ENCODE measurements at regions not wholly inside any gene's neighbourhood (a gene's known extent, or its start where the extent isn't known, plus 50 kb on each side); places are given as distances from the start of the nearest gene placed in this dataset.

DNA sequence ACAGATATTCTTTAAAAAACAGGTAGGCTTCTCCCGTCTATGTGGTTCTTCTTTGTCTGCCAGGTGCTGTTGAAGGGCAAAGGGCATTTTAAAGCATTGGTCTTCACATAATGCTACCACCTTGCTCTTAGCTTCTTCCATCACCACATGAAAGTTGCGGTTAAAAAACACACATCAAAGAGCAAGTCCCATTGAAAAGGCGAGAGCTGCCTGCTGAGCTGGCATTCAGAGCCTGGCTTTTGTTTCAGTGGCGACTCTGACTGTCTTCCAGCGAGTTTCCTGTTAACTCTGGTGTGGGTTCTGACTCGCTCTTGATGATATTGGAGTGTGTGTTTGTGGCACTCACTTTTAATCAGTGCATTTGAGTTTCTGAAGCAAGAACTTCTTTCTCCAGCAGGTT is 624.9 kb upstream of the FANCL start:
- TF ChIP-seq CTCF (IDR thresholded peaks at IDR 0.05) = no peak
- H3K4me3 ChIP-seq = no peak overlapping the region
- no peak for DNase-seq
- no peaks in the 10 kb centered on the region for H3K9me3 ChIP-seq
- no peaks in the 10 kb centered on the region for H3K27me3 ChIP-seq
- H3K36me3 ChIP-seq = no peaks in the 10 kb centered on the region
- intact Hi-C loops (cut with DNase I) = no loop called here
- H3K4me1 ChIP-seq = no peaks in the 10 kb centered on the region
- no peak overlapping the region for H3K9ac ChIP-seq (ENCODE audit: low read depth in 2 of 2, low read length in 2 of 2)
- H3K27ac ChIP-seq = no peak overlapping the region

DNA sequence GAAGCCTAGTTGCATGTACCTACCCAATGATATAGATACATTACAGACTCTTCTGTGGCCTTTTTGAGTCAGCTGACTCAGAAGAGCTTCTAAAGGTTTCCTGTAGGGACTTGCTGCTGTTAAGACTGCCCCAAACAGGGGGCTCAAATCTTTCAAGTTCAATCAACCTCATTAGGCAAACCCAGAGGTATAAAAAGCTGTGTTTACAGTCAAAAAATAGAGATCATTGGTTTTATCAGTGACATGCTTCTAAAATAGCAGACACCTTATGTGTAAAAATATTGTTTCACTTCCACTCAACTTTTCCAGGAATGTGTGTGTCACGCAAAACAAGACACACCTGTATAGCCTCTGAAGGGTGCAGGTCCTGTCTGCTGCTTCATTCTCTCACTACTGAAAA is 624.3 kb upstream of the FANCL start:
- no peak for TF ChIP-seq CTCF (IDR thresholded peaks at IDR 0.05)

DNA sequence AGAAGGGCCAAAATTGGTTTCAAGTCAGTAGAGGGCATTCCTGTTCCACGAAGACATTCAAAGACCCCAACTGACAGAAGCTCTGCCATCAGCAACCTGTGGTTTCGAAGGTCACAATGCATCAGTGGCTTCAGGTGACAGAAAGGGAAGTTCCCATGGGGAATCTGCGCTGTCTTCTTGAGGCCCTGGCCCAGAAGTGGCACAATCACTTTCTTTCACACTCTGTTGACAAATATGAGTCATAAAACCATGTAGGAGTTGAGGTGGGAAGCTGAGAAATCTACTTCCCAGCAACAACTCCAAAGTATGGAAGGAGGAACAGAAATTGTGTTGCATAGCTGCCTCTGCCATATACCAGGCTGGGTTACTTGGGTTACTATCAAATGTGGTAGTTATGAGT is 621.1 kb upstream of the FANCL start:
- H3K27ac ChIP-seq = no peak overlapping the region
- no peak for TF ChIP-seq CTCF (IDR thresholded peaks at IDR 0.05)
- no peaks in the 10 kb centered on the region for H3K9me3 ChIP-seq
- DNase-seq = no peak
- H3K9ac ChIP-seq (ENCODE audit: low read depth in 2 of 2, low read length in 2 of 2) = no peak overlapping the region
- no peaks in the 10 kb centered on the region for H3K4me1 ChIP-seq
- intact Hi-C loops (cut with DNase I) = no loop called here
- no peak overlapping the region for H3K4me3 ChIP-seq
- no peaks in the 10 kb centered on the region for H3K36me3 ChIP-seq
- H3K27me3 ChIP-seq = no peaks in the 10 kb centered on the region

More for the DNA sequence above, 624.3 kb upstream of the FANCL start:
- Histone ChIP-seq H3K27me3 (no peaks in the 10 kb centered on the region), H3K27ac (no peak overlapping the region), H3K4me1 (no peaks in the 10 kb centered on the region), H3K4me3 (no peak overlapping the region), H3K9ac (ENCODE audit: low read depth in 2 of 2, low read length in 2 of 2) (no peak overlapping the region), H3K36me3 (no peaks in the 10 kb centered on the region), H3K9me3 (no peaks in the 10 kb centered on the region)
- intact Hi-C loops (cut with DNase I) = no loop called here
- no peak for DNase-seq

GRCh38 chr2:58860586-58860985 is 619.5 kb upstream of the FANCL start:
- Histone ChIP-seq H3K27ac (no peak overlapping the region), H3K27me3 (no peaks in the 10 kb centered on the region), H3K36me3 (no peaks in the 10 kb centered on the region), H3K4me3 (no peak overlapping the region), H3K9me3 (no peaks in the 10 kb centered on the region), H3K9ac (ENCODE audit: low read depth in 2 of 2, low read length in 2 of 2) (no peak overlapping the region), H3K4me1 (no peaks in the 10 kb centered on the region)
- intact Hi-C loops (cut with DNase I) = no loop called here
- DNase-seq = no peak
- no peak for TF ChIP-seq CTCF (IDR thresholded peaks at IDR 0.05)

DNA sequence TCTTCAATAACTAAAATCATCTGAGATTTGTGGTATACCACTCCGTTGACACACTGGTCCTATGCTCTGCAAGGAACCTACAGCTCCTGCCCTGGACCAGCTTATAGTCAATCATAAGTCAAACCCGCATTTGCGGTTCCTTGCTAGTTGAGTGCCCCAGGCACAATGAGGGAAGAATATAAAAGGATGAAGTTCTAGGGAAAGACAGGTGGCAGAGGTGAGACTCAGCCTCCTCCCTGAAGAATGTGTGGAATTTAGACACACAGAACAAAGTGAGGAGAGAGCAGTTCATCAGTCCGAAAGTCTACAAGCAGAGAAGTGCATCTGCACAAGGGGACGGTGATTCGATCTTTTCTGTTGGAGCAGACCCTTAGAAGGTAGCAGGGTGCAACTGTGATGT is 615.0 kb upstream of the FANCL start:
- Histone ChIP-seq H3K4me1 (no peaks in the 10 kb centered on the region), H3K27ac (no peak overlapping the region), H3K9me3 (no peaks in the 10 kb centered on the region), H3K36me3 (no peaks in the 10 kb centered on the region), H3K4me3 (no peak overlapping the region), H3K9ac (ENCODE audit: low read depth in 2 of 2, low read length in 2 of 2) (no peak overlapping the region), H3K27me3 (no peaks in the 10 kb centered on the region)
- intact Hi-C loops (cut with DNase I) = no loop called here
- TF ChIP-seq CTCF (IDR thresholded peaks at IDR 0.05) = no peak
- DNase-seq = no peak

- intact Hi-C loops (cut with DNase I) = no loop called here
- no peaks in the 10 kb centered on the region for H3K36me3 ChIP-seq
- H3K9ac ChIP-seq (ENCODE audit: low read depth in 2 of 2, low read length in 2 of 2) = no peak overlapping the region
- no peaks in the 10 kb centered on the region for H3K9me3 ChIP-seq
- no peaks in the 10 kb centered on the region for H3K27me3 ChIP-seq
- no peaks in the 10 kb centered on the region for H3K4me1 ChIP-seq
- no peak overlapping the region for H3K27ac ChIP-seq
- no peak overlapping the region for H3K4me3 ChIP-seq
- no peak for TF ChIP-seq CTCF (IDR thresholded peaks at IDR 0.05)
- DNase-seq = no peak
Observed at GRCh38 chr2:58853420-58853819, 612.3 kb upstream of the FANCL start.
